GM23338 (cell line): ENCODE measurements at regions not wholly inside any gene's neighbourhood (a gene's known extent, or its start where the extent isn't known, plus 50 kb on each side); places are given as distances from the start of the nearest gene placed in this dataset.

Source experiments
- CTCF ChIP-seq, 2 experiments: fragments of 200-600 bp in 1 of 2; sonication (generic) in 1 of 2; conservative IDR thresholded peaks; 2 replicates each; pipeline versions ENCODE4 v1.5.1 to v1.6.1; 2016 to 2017; ENCODE audit warnings: antibody characterized with exemption in 2 of 2, low read depth in 2 of 2, mild to moderate bottlenecking in 2 of 2, moderate library complexity in 1 of 2
- ETS1 ChIP-seq: IDR thresholded peaks from 2 replicates; pipeline ENCODE4 v1.6.1; 2016; ENCODE audit warnings: antibody characterized with exemption
- EZH2 ChIP-seq: fragments of 200-600 bp; sonication (generic); IDR thresholded peaks from one replicate; pipeline ENCODE4 v1.8.0; 2017; ENCODE audit warnings: antibody characterized with exemption, mild to moderate bottlenecking, low read depth; ENCODE audit not compliant: unreplicated experiment
- EZH2phosphoT487 ChIP-seq: fragments of 200-600 bp; sonication (generic); IDR thresholded peaks from one replicate; pipeline ENCODE4 v1.8.1; 2018; ENCODE audit warnings: antibody characterized with exemption; ENCODE audit not compliant: unreplicated experiment
- POLR2AphosphoS5 ChIP-seq: IDR thresholded peaks from 2 replicates; pipeline ENCODE4 v1.6.1; 2016; ENCODE audit warnings: antibody characterized with exemption, low read depth
- ZNF331 ChIP-seq: fragments of 250-450 bp; sonication (Bioruptor Pico); IDR thresholded peaks from 2 replicates; pipeline ENCODE4 v1.5.0; 2020; ENCODE audit warnings: low read depth, mild to moderate bottlenecking, moderate library complexity
- TF ChIP-seq, protein P1 (sequence below): IDR thresholded peaks from one replicate; pipeline ENCODE4 v1.6.1; 2018; ENCODE audit warnings: antibody characterized with exemption; ENCODE audit not compliant: unreplicated experiment

DNA sequence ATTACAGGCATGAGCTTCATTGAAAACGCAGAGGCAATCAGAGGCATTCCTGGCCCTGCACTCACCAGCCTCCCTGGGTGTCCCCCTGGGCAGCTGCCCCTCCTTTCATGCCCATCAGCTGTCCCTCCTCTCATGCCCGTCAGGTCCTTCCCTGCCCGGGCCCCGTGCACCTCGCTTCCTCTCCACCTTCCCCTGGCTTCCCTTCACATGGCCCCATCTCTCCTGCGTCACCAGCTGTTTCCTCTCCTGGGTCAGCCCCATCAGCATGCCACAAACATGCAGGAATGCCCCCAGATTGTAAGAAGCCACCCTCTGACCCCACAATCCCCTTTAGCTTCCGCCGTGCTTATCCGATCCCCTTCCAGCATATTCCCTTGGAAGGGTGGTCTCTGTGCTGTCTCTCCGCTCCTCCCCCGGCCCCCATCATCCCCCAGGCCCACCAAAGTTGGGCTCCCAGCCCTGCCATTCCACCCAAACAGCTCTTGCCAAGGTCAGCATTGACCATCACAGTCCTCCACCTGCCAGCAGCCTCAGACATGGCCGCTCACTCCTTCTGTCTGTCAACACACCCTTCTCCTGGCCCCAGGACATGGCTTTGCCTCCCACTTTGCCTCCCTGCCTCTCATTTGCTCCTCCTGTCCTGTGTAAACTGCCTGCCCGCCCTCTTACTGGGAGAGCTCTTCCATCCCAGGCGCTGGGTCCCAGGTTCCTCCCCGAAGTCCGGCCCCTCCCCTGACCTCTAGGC is 98.6 kb upstream of the IER5L start:
- TF ChIP-seq CTCF (conservative IDR thresholded peaks at IDR 0.05; ENCODE audit: low read depth in 2 of 2) (no peak), ETS1 (no peak), EZH2 (no peak), POLR2AphosphoS5 (no peak), EZH2phosphoT487 (no peak), ZNF331 (CRISPR knock-in tag) (no peak)
- TF ChIP-seq, protein P1, sequence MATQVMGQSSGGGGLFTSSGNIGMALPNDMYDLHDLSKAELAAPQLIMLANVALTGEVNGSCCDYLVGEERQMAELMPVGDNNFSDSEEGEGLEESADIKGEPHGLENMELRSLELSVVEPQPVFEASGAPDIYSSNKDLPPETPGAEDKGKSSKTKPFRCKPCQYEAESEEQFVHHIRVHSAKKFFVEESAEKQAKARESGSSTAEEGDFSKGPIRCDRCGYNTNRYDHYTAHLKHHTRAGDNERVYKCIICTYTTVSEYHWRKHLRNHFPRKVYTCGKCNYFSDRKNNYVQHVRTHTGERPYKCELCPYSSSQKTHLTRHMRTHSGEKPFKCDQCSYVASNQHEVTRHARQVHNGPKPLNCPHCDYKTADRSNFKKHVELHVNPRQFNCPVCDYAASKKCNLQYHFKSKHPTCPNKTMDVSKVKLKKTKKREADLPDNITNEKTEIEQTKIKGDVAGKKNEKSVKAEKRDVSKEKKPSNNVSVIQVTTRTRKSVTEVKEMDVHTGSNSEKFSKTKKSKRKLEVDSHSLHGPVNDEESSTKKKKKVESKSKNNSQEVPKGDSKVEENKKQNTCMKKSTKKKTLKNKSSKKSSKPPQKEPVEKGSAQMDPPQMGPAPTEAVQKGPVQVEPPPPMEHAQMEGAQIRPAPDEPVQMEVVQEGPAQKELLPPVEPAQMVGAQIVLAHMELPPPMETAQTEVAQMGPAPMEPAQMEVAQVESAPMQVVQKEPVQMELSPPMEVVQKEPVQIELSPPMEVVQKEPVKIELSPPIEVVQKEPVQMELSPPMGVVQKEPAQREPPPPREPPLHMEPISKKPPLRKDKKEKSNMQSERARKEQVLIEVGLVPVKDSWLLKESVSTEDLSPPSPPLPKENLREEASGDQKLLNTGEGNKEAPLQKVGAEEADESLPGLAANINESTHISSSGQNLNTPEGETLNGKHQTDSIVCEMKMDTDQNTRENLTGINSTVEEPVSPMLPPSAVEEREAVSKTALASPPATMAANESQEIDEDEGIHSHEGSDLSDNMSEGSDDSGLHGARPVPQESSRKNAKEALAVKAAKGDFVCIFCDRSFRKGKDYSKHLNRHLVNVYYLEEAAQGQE: no peak
